Esophagus muscularis mucosa (tissue), 4 donors: ENCODE measurements at regions not wholly inside any gene's neighbourhood (a gene's known extent, or its start where the extent isn't known, plus 50 kb on each side); places are given as distances from the start of the nearest gene placed in this dataset.

Experiments used
- DNase-seq: peaks from one replicate; pipeline ENCODE4 v3.0.0-alpha.2; 2017; ENCODE audit errors: extremely low spot score
- H3K27ac ChIP-seq, 4 donors: fragments of 200-600 bp; sonication (generic); replicated peaks in 1 of 4; 1 replicate in 3 of 4; 2 replicates in 1 of 4; pipeline ENCODE4 v1.5.1; 2016 to 2019; ENCODE audit warnings: mild to moderate bottlenecking in 1 of 4
- H3K27me3 ChIP-seq, 4 donors: fragments of 200-600 bp; sonication (generic); one replicate each; pipeline versions ENCODE4 v1.5.1 to v1.6.0; 2016 to 2019
- H3K36me3 ChIP-seq, 4 donors: fragments of 200-600 bp; sonication (generic); one replicate each; pipeline ENCODE4 v1.5.1; 2016 to 2019
- H3K4me1 ChIP-seq, 4 donors: fragments of 200-600 bp; sonication (generic); one replicate each; pipeline ENCODE4 v1.5.1; 2016 to 2019
- H3K4me3 ChIP-seq, 4 donors: fragments of 200-600 bp; sonication (generic); 1 replicate in 2 of 4; 2 replicates in 2 of 4; pipeline ENCODE4 v1.5.1; 2016 to 2019; ENCODE audit warnings: mild to moderate bottlenecking in 4 of 4, moderate library complexity in 1 of 4
- H3K9me3 ChIP-seq, 4 donors: fragments of 200-600 bp; sonication (generic); 1 replicate in 3 of 4; 2 replicates in 1 of 4; pipeline ENCODE4 v1.5.1; 2016 to 2019
- CTCF ChIP-seq, 3 experiments: fragments of 200-600 bp in 2 of 3; fragments of 450-650 bp in 1 of 3; sonication (generic) in 2 of 3; IDR thresholded peaks; one replicate each; pipeline ENCODE4 v1.5.1; 2017 to 2019; ENCODE audit warnings: antibody characterized with exemption in 3 of 3, mild to moderate bottlenecking in 2 of 3, moderate library complexity in 1 of 3
- EP300 ChIP-seq: sonication (generic); formaldehyde crosslinking; IDR thresholded peaks from one replicate; pipeline ENCODE4 v1.6.1; 2017; ENCODE audit warnings: antibody characterized with exemption
- POLR2A ChIP-seq: fragments of 450-650 bp; IDR thresholded peaks from one replicate; pipeline ENCODE4 v1.6.1; 2017; ENCODE audit warnings: antibody characterized with exemption, moderate library complexity, mild to moderate bottlenecking, low read depth
- POLR2AphosphoS5 ChIP-seq, 2 donors: sonication (generic); formaldehyde crosslinking; IDR thresholded peaks; one replicate each; pipeline ENCODE4 v1.6.1; 2017; ENCODE audit warnings: antibody characterized with exemption in 2 of 2
- WGBS: methylation state at CpG from one replicate; pipeline ENCODE4 v1.1.5; 2018; 5-methylcytosine and 5-hydroxymethylcytosine counted together
- intact Hi-C: fragments of 100-400 bp; cut with DNase I; formaldehyde crosslinking; loops from one replicate; pipeline ENCODE4 v1.15.1; 2023

GRCh38 chr2:217035967-217036366 lies 176.1 kb upstream of the TNP1 start:
- Histone ChIP-seq H3K4me1 (peaks cover 18 to 34% (median 26%) of the 10 kb centered on the region in 4 donors), H3K4me3 (no peak overlapping the region), H3K36me3 (no peaks in the 10 kb centered on the region), H3K9me3 (no peaks in the 10 kb centered on the region), H3K27ac (peak overlapping the region in 1 of 4 donors; percentile 59), H3K27me3 (no peaks in the 10 kb centered on the region)
- TF ChIP-seq POLR2AphosphoS5 (IDR thresholded peaks at IDR 0.05) (peak in 1 of 2 donors; percentile 8), EP300 (no peak)
- intact Hi-C loops: no loop called here
- WGBS: 24% methylated on average over 3 of the region's 4 CpGs
- no peak for DNase-seq

- TF ChIP-seq POLR2AphosphoS5 (IDR thresholded peaks at IDR 0.05) (no peak), EP300 (no peak), POLR2A (no peak), CTCF (IDR thresholded peaks at IDR 0.05) (no peak)
- Histone ChIP-seq H3K27me3 (no peaks in the 10 kb centered on the region), H3K27ac (no peak overlapping the region), H3K9me3 (no peaks in the 10 kb centered on the region), H3K36me3 (no peaks in the 10 kb centered on the region), H3K4me3 (no peak overlapping the region), H3K4me1 (peaks cover 18 to 26% (median 24%) of the 10 kb centered on the region in 4 donors)
- intact Hi-C loops: no loop called here
- WGBS: 88% methylated on average over 5 of the region's 5 CpGs
- DNase-seq: no peak
Observed at GRCh38 chr2:217033186-217033585, 173.3 kb upstream of the TNP1 start.

GRCh38 chr2:217031445-217031844 lies 171.6 kb upstream of the TNP1 start:
- no peak for DNase-seq
- intact Hi-C loops: no loop called here
- 69% methylated on average over 1 of the region's 1 CpG for WGBS

GRCh38 chr2:217030081-217030480 lies 170.2 kb upstream of the TNP1 start:
- Histone ChIP-seq H3K36me3 (no peaks in the 10 kb centered on the region), H3K27ac (no peak overlapping the region), H3K4me3 (no peak overlapping the region), H3K4me1 (no peaks in the 10 kb centered on the region), H3K9me3 (no peaks in the 10 kb centered on the region), H3K27me3 (no peaks in the 10 kb centered on the region)
- DNase-seq: no peak
- WGBS: 97% methylated on average over 6 of the region's 6 CpGs
- intact Hi-C loops: no loop called here
- TF ChIP-seq POLR2A (no peak), POLR2AphosphoS5 (IDR thresholded peaks at IDR 0.05) (no peak), EP300 (no peak), CTCF (IDR thresholded peaks at IDR 0.05) (no peak)

More at GRCh38 chr2:217031445-217031844, 171.6 kb upstream of the TNP1 start:
- H3K27me3 ChIP-seq: no peaks in the 10 kb centered on the region
- H3K9me3 ChIP-seq: no peaks in the 10 kb centered on the region
- H3K4me3 ChIP-seq: no peak overlapping the region
- H3K4me1 ChIP-seq: peaks cover 9 to 11% (median 10%) of the 10 kb centered on the region in 4 donors
- TF ChIP-seq POLR2AphosphoS5 (IDR thresholded peaks at IDR 0.05): no peak
- no peak overlapping the region for H3K27ac ChIP-seq
- H3K36me3 ChIP-seq: no peaks in the 10 kb centered on the region

GRCh38 chr2:217028128-217028527 lies 168.3 kb upstream of the TNP1 start:
- no peaks in the 10 kb centered on the region for H3K27me3 ChIP-seq
- no peak for TF ChIP-seq CTCF (IDR thresholded peaks at IDR 0.05)
- TF ChIP-seq POLR2A: no peak
- no peak for TF ChIP-seq EP300
- TF ChIP-seq POLR2AphosphoS5 (IDR thresholded peaks at IDR 0.05): no peak
- H3K27ac ChIP-seq: no peak overlapping the region
- 93% methylated on average over 1 of the region's 1 CpG for WGBS
- H3K9me3 ChIP-seq: no peaks in the 10 kb centered on the region
- no peak for DNase-seq
- intact Hi-C loops: loop anchor here (5.0 kb wide), 1 partner anchor 49 kb away; no protein-coding TSS in a partner anchor
- H3K4me1 ChIP-seq: no peaks in the 10 kb centered on the region
- no peak overlapping the region for H3K4me3 ChIP-seq
- no peaks in the 10 kb centered on the region for H3K36me3 ChIP-seq

GRCh38 chr2:217027414-217027813 lies 167.6 kb upstream of the TNP1 start:
- DNase-seq: no peak
- TF ChIP-seq EP300: no peak
- no peak for TF ChIP-seq POLR2AphosphoS5 (IDR thresholded peaks at IDR 0.05)
- Histone ChIP-seq H3K4me3 (no peak overlapping the region), H3K9me3 (no peaks in the 10 kb centered on the region), H3K27me3 (no peaks in the 10 kb centered on the region), H3K36me3 (no peaks in the 10 kb centered on the region), H3K27ac (no peak overlapping the region), H3K4me1 (no peaks in the 10 kb centered on the region)
- intact Hi-C loops: loop anchor here (5.0 kb wide), 1 partner anchor 50 kb away; no protein-coding TSS in a partner anchor
- WGBS: 68% methylated on average over 1 of the region's 1 CpG
